Activated CD8-positive, alpha-beta memory T cell treated with anti-CD3 and anti-CD28 coated beads, Interleukin-2, amount 50 U/mL, for 48 hours (primary cell): ENCODE measurements at regions not wholly inside any gene's neighbourhood (a gene's known extent, or its start where the extent isn't known, plus 50 kb on each side); places are given as distances from the start of the nearest gene placed in this dataset.
A peak's percentile ranks its signal among the peaks of the same experiment; 100 is the strongest.

Experiments
- DNase-seq: peaks from one replicate; pipeline ENCODE4 v3.0.0-alpha.2; 2020

- DNase-seq = no peak
Observed at GRCh38 chr2:239460780-239461179, 60.0 kb upstream of the HDAC4 start.

- peak; percentile 22 for DNase-seq
Observed at GRCh38 chr2:239459606-239460005, 58.8 kb upstream of the HDAC4 start.

DNA sequence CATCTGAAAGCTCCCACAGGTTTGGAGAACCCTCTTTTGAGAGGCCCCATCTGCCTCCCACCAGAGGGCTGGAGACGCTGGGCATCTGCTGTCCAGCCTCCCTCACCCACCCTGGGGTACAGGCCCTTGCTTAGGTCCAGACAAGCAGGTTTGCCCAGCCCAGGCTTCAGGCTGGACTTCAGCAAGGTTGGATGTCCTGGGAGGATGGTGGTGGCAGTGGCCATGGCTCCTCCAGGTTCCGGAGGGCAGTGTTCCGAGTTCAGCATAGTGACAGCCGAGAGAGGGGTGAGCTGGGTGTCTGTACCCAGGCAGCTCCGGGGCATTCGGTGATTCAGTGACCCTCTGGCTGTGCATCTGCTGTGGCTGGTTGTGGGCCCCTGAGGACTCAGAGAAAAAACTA is 58.2 kb upstream of the HDAC4 start:
- peak; percentile 33 for DNase-seq

- peak; percentile 32 for DNase-seq
Observed at GRCh38 chr2:239457586-239458445, 57.0 kb upstream of the HDAC4 start.

GRCh38 chr2:239456940-239457339 is 56.1 kb upstream of the HDAC4 start:
- peak; percentile 33 for DNase-seq

- DNase-seq = peak; percentile 25
Observed at GRCh38 chr2:239455436-239456203, 54.8 kb upstream of the HDAC4 start.

DNA sequence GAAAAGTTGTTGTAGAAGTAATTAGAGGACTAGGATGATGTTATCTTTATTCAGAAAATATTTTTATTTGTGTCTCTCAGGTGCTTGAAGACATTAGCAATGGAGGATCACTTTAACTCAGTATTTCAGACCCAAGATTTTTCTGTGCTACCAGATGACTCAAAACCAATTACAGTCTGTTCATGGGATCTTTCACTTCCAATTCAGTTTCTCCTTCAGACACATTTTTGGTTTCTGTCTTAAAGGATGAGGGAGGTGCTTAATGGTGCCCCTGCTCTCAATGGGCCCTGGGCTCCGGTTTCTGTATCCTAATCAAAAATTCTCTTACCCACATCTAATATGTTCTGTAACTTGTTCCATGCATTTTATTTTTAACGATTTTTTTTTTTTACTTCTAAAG is 53.7 kb upstream of the HDAC4 start:
- no peak for DNase-seq
